IMR-90 (cell line): ENCODE measurements at regions not wholly inside any gene's neighbourhood (a gene's known extent, or its start where the extent isn't known, plus 50 kb on each side); places are given as distances from the start of the nearest gene placed in this dataset.

Source experiments
- ATAC-seq: fragments of 200-7000 bp; cut with Tn5 transposase; 2 replicates; pipeline ENCODE4 v1.9.1; 2020; ENCODE audit warnings: low read depth, mild to moderate bottlenecking, moderate library complexity
- BruUV-seq: library from RNA; stranded (reverse); fragments of 400-500 nt; replicated peaks from 2 replicates; lab custom pipeline; 2021; lab: Mats Ljungman, UMichigan
- CTCF ChIA-PET: fragments of 300-600 bp; formaldehyde crosslinking; extraction: SDS; loops from one replicate; lab custom pipeline; 2021; ENCODE audit warnings: antibody characterized with exemption; lab: Yijun Ruan, JAX
- POLR2A ChIA-PET: fragments of 300-600 bp; sonication (Branson Sonifier 250); formaldehyde crosslinking; loops from one replicate; lab custom pipeline; 2022; ENCODE audit warnings: antibody characterized with exemption; ENCODE audit not compliant: unreplicated experiment; lab: Charles Lee
- DNase-seq: peaks from one replicate; pipeline ENCODE4 v3.0.0; 2013
- H2AFZ ChIP-seq: replicated peaks from 2 replicates; pipeline ENCODE3; 2013; ENCODE audit warnings: low read length, mild to moderate bottlenecking; ENCODE audit not compliant: poor library complexity
- H2AK5ac ChIP-seq: 2 replicates; pipeline ENCODE4 v1.6.1; 2013; ENCODE audit warnings: low read depth, low read length, inconsistent platforms
- H2AK9ac ChIP-seq: replicated peaks from 2 replicates; pipeline ENCODE3; 2013; ENCODE audit warnings: mild to moderate bottlenecking, low read depth, low read length, moderate library complexity; ENCODE audit not compliant: poor library complexity
- H2BK120ac ChIP-seq: 2 replicates; pipeline ENCODE4 v1.6.1; 2013; ENCODE audit warnings: low read depth, low read length, inconsistent platforms
- H2BK15ac ChIP-seq: 3 replicates; pipeline ENCODE4 v1.6.1; 2013; ENCODE audit warnings: low read depth, low read length, inconsistent platforms
- H2BK20ac ChIP-seq: 2 replicates; pipeline ENCODE4 v1.6.1; 2013; ENCODE audit warnings: low read depth, mild to moderate bottlenecking, inconsistent platforms, low read length, moderate library complexity
- H2BK5ac ChIP-seq: 2 replicates; pipeline ENCODE4 v1.6.1; 2013; ENCODE audit warnings: mild to moderate bottlenecking, low read depth, low read length, inconsistent platforms; ENCODE audit not compliant: poor library complexity, severe bottlenecking
- H3K14ac ChIP-seq: replicated peaks from 2 replicates; pipeline ENCODE4 v1.6.1; 2013; ENCODE audit warnings: low read depth, low read length, inconsistent platforms
- H3K18ac ChIP-seq: 2 replicates; pipeline ENCODE4 v1.6.1; 2013; ENCODE audit warnings: low read depth, low read length, control low read depth
- H3K23ac ChIP-seq: 2 replicates; pipeline ENCODE4 v1.6.1; 2013; ENCODE audit warnings: low read depth, low read length, inconsistent platforms
- H3K27ac ChIP-seq: 2 replicates; pipeline ENCODE4 v1.5.1; 2013; ENCODE audit warnings: mild to moderate bottlenecking, control low read depth, low read length; ENCODE audit not compliant: insufficient read depth
- H3K27me3 ChIP-seq: 2 replicates; pipeline ENCODE4 v1.6.1; 2013; ENCODE audit warnings: low read length; ENCODE audit not compliant: control insufficient read depth, insufficient read depth
- H3K36me3 ChIP-seq: 2 replicates; pipeline ENCODE4 v1.6.1; 2013; ENCODE audit warnings: low read length, mixed read lengths; ENCODE audit not compliant: control insufficient read depth, insufficient read depth
- H3K4ac ChIP-seq: 2 replicates; pipeline ENCODE4 v1.6.1; 2013; ENCODE audit warnings: low read depth, low read length, inconsistent platforms
- H3K4me1 ChIP-seq: 2 replicates; pipeline ENCODE4 v1.6.1; 2013; ENCODE audit warnings: low read length, mixed read lengths; ENCODE audit not compliant: control insufficient read depth, insufficient read depth
- H3K4me2 ChIP-seq: 2 replicates; pipeline ENCODE4 v1.6.1; 2013; ENCODE audit warnings: low read depth, mild to moderate bottlenecking, control low read depth, low read length, moderate library complexity
- H3K4me3 ChIP-seq: 2 replicates; pipeline ENCODE4 v1.5.1; 2013; ENCODE audit warnings: low read depth, mild to moderate bottlenecking, control low read depth, low read length, moderate library complexity; ENCODE audit not compliant: insufficient read depth
- H3K56ac ChIP-seq: 2 replicates; pipeline ENCODE4 v1.6.1; 2013; ENCODE audit warnings: low read length, inconsistent platforms; ENCODE audit not compliant: insufficient read depth; ENCODE audit errors: extremely low read depth
- H3K79me1 ChIP-seq, 2 experiments: 2 replicates each; pipeline ENCODE4 v1.6.1; 2013; ENCODE audit warnings: low read length in 2 of 2, inconsistent platforms in 1 of 2, low read depth in 1 of 2
- H3K9ac ChIP-seq: 2 replicates; pipeline ENCODE4 v1.6.1; 2013; ENCODE audit warnings: low read depth, low read length, control low read depth
- H3K9me1 ChIP-seq: 2 replicates; pipeline ENCODE4 v1.6.1; 2013; ENCODE audit warnings: low read length, inconsistent platforms; ENCODE audit not compliant: insufficient read depth
- H3K9me3 ChIP-seq: 2 replicates; pipeline ENCODE4 v1.6.1; 2013; ENCODE audit warnings: low read length; ENCODE audit not compliant: control insufficient read depth, insufficient read depth
- H4K20me1 ChIP-seq: 2 replicates; pipeline ENCODE4 v1.6.1; 2013; ENCODE audit warnings: low read length, inconsistent platforms; ENCODE audit not compliant: insufficient read depth
- H4K5ac ChIP-seq: 2 replicates; pipeline ENCODE4 v1.6.1; 2013; ENCODE audit warnings: mild to moderate bottlenecking, low read depth, low read length, control low read depth
- H4K8ac ChIP-seq, 2 experiments: 2 replicates each; pipeline ENCODE4 v1.6.1; 2013; ENCODE audit warnings: low read depth in 2 of 2, low read length in 2 of 2, control low read depth in 1 of 2, inconsistent platforms in 1 of 2
- H4K91ac ChIP-seq: 2 replicates; pipeline ENCODE4 v1.6.1; 2013; ENCODE audit warnings: low read depth, low read length, inconsistent platforms; ENCODE audit not compliant: insufficient read depth
- CTCF ChIP-seq: conservative IDR thresholded peaks from 2 replicates; pipeline ENCODE4 v1.5.1; 2012; ENCODE audit warnings: mild to moderate bottlenecking, low read depth, low read length, improper control_type of control experiment
- FOS ChIP-seq: fragments of 150-350 bp; IDR thresholded peaks from 2 replicates; pipeline ENCODE4 v1.6.1; 2016; ENCODE audit warnings: low read depth, low read length
- MAFK ChIP-seq: IDR thresholded peaks from 2 replicates; pipeline ENCODE4 v1.6.1; 2012; ENCODE audit warnings: low read depth, low read length, improper control_type of control experiment
- MAZ ChIP-seq: IDR thresholded peaks from 2 replicates; pipeline ENCODE4 v1.6.1; 2012; ENCODE audit warnings: low read depth, mild to moderate bottlenecking, low read length, improper control_type of control experiment, moderate library complexity, borderline replicate concordance
- MXI1 ChIP-seq: IDR thresholded peaks from 2 replicates; pipeline ENCODE4 v1.6.1; 2012; ENCODE audit warnings: low read depth, mild to moderate bottlenecking, low read length, moderate library complexity, borderline replicate concordance
- NFE2L2 ChIP-seq: fragments of 150-350 bp; IDR thresholded peaks from 2 replicates; pipeline ENCODE4 v1.6.1; 2016; ENCODE audit warnings: low read depth, mild to moderate bottlenecking, low read length
- RAD21 ChIP-seq: IDR thresholded peaks from 2 replicates; pipeline ENCODE4 v1.6.1; 2012; ENCODE audit warnings: low read length, improper control_type of control experiment
- WGBS, 2 experiments: methylation state at CpG; one replicate each; pipeline versions ENCODE4 v1.1.5 to v1.1.7; 2013; ENCODE audit warnings: missing lambda C conversion rate in 2 of 2; ENCODE audit not compliant: insufficient read length in 1 of 2; ENCODE audit errors: extremely low coverage in 2 of 2; 5-methylcytosine and 5-hydroxymethylcytosine counted together
- dilution Hi-C: fragments of 300-500 bp; cut with HindIII; formaldehyde crosslinking; loops from one replicate; pipeline ENCODE4 v1.14.3; 2018; ENCODE audit warnings: low sequenced_read_pairs; ENCODE audit not compliant: unreplicated experiment
- in situ Hi-C: fragments of 300-500 bp; cut with MboI; formaldehyde crosslinking; loops from 3 replicates; pipeline ENCODE4 v1.14.3; 2019; ENCODE audit warnings: low sequenced_read_pairs, inconsistent platforms, mixed read lengths
- intact Hi-C: fragments of 100-400 bp; cut with micrococcal nuclease; formaldehyde crosslinking; loops from 2 replicates; pipeline ENCODE4 v1.10.0; 2022
- TF ChIP-seq, protein P1 (sequence below): fragments of 150-350 bp; IDR thresholded peaks from 2 replicates; pipeline ENCODE4 v1.6.1; 2016; ENCODE audit warnings: low read depth, mild to moderate bottlenecking, low read length, moderate library complexity, borderline replicate concordance

- POLR2A ChIA-PET: no interaction called here
- dilution Hi-C loops: no loop called here
- in situ Hi-C loops: no loop called here
Observed at GRCh38 chr9:118028225-118028624, 324.0 kb downstream of the TLR4 start.

More at GRCh38 chr9:118028225-118028624, 324.0 kb downstream of the TLR4 start:
- no CpG with 5 or more reads among the region's 2 CpGs for WGBS, 2 experiments
- Histone ChIP-seq H3K9me3 (peaks cover 10% of the 10 kb centered on the region), H3K27me3 (no peaks in the 10 kb centered on the region), H3K79me1 (no peaks in the 10 kb centered on the region), H3K36me3 (no peaks in the 10 kb centered on the region), H3K4ac (no peak overlapping the region), H3K14ac (no peak overlapping the region), H4K8ac (no peak overlapping the region), H3K9me1 (no peaks in the 10 kb centered on the region), H3K18ac (no peak overlapping the region), H4K5ac (no peak overlapping the region), H2BK120ac (no peak overlapping the region), H4K91ac (no peak overlapping the region), H2AK5ac (no peak overlapping the region), H2BK5ac (no peak overlapping the region), H3K4me3 (no peak overlapping the region), H3K4me2 (no peak overlapping the region), H2AK9ac (no peak overlapping the region), H3K4me1 (no peaks in the 10 kb centered on the region), H3K56ac (no peak overlapping the region), H3K23ac (no peak overlapping the region), H4K20me1 (no peaks in the 10 kb centered on the region), H3K27ac (no peak overlapping the region), H2BK20ac (no peak overlapping the region), H3K9ac (no peak overlapping the region), H2AFZ (no peak overlapping the region), H2BK15ac (no peak overlapping the region)
- intact Hi-C loops: no loop called here
- no TSS peak for BruUV-seq
- no peak for ATAC-seq
- CTCF ChIA-PET: no interaction called here
- DNase-seq: no peak
- TF ChIP-seq RAD21 (no peak), NFE2L2 (no peak), MXI1 (no peak), CTCF (no peak), FOS (no peak), MAFK (no peak), MAZ (no peak)
- TF ChIP-seq, protein P1, sequence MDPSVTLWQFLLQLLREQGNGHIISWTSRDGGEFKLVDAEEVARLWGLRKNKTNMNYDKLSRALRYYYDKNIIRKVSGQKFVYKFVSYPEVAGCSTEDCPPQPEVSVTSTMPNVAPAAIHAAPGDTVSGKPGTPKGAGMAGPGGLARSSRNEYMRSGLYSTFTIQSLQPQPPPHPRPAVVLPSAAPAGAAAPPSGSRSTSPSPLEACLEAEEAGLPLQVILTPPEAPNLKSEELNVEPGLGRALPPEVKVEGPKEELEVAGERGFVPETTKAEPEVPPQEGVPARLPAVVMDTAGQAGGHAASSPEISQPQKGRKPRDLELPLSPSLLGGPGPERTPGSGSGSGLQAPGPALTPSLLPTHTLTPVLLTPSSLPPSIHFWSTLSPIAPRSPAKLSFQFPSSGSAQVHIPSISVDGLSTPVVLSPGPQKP: no peak
